Ectodermal cell (in vitro differentiated cells): ENCODE measurements at regions not wholly inside any gene's neighbourhood (a gene's known extent, or its start where the extent isn't known, plus 50 kb on each side); places are given as distances from the start of the nearest gene placed in this dataset.
"Not testable (repeated sequence)": the region's sequence is repeated elsewhere in the genome, so short reads cannot be mapped to it uniquely, and the experiment has no call there.

Source experiments
- H3K27ac ChIP-seq: 2 replicates; pipeline ENCODE4 v1.7.0; 2013; ENCODE audit warnings: mild to moderate bottlenecking, low read depth, low read length; ENCODE audit not compliant: insufficient read depth, poor library complexity, severe bottlenecking
- H3K27me3 ChIP-seq: 2 replicates; pipeline ENCODE4 v1.7.0; 2013; ENCODE audit warnings: mild to moderate bottlenecking, low read length; ENCODE audit not compliant: insufficient read depth, control insufficient read depth, poor library complexity, severe bottlenecking
- H3K36me3 ChIP-seq: one replicate; pipeline ENCODE4 v1.7.0; 2013; ENCODE audit warnings: low read length; ENCODE audit not compliant: control insufficient read depth, insufficient read depth
- H3K4me1 ChIP-seq: one replicate; pipeline ENCODE4 v1.7.0; 2013; ENCODE audit warnings: low read length; ENCODE audit not compliant: control insufficient read depth, insufficient read depth
- H3K4me3 ChIP-seq: 2 replicates; pipeline ENCODE4 v1.7.0; 2013; ENCODE audit warnings: low read depth, low read length, control low read depth; ENCODE audit not compliant: insufficient read depth
- H3K9me3 ChIP-seq: 2 replicates; pipeline ENCODE4 v1.7.0; 2013; ENCODE audit warnings: mild to moderate bottlenecking, low read length, moderate library complexity; ENCODE audit not compliant: control insufficient read depth
- WGBS, 2 experiments: methylation state at CpG; one replicate each; pipeline ENCODE4 v1.1.7; 2013; ENCODE audit warnings: missing lambda C conversion rate in 2 of 2; 5-methylcytosine and 5-hydroxymethylcytosine counted together

- whole genome bisulfite sequencing, 2 experiments, result 51 to 56% methylated on average over 3 of the region's 3 CpGs
- no peak overlapping the region for H3K4me3 ChIP-seq
- H3K27ac ChIP-seq, result no peak overlapping the region
- peaks cover 9% of the 10 kb centered on the region for H3K4me1 ChIP-seq
- no peaks in the 10 kb centered on the region for H3K9me3 ChIP-seq
- no peaks in the 10 kb centered on the region for H3K36me3 ChIP-seq
- no peaks in the 10 kb centered on the region for H3K27me3 ChIP-seq
Measured at GRCh38 chr6:144423167-144423566, 138.0 kb downstream of the UTRN start.

- H3K27ac ChIP-seq, result no peak overlapping the region
- peaks cover 4% of the 10 kb centered on the region for H3K36me3 ChIP-seq
- 100% methylated on average over 1 of the region's 1 CpG for WGBS, 2 experiments
- H3K27me3 ChIP-seq, result no peaks in the 10 kb centered on the region
- H3K4me1 ChIP-seq, result no peaks in the 10 kb centered on the region
- H3K4me3 ChIP-seq, result no peak overlapping the region
- H3K9me3 ChIP-seq, result no peaks in the 10 kb centered on the region
Measured at GRCh38 chr6:144429753-144430152, 144.6 kb downstream of the UTRN start.

GRCh38 chr6:144433446-144433845 is 148.3 kb downstream of the UTRN start:
- WGBS, 2 experiments, result 95 to 97% methylated on average over 23 to 24 of the region's 24 CpGs
- H3K27ac ChIP-seq, H3K4me3 ChIP-seq, H3K4me1 ChIP-seq, H3K9me3 ChIP-seq, H3K27me3 ChIP-seq: not testable (repeated sequence)
- H3K36me3 ChIP-seq, result peaks cover 18% of the 10 kb centered on the region

- H3K27me3 ChIP-seq, result no peaks in the 10 kb centered on the region
- 97% methylated on average over 6 of the region's 6 CpGs for WGBS, 2 experiments
- peaks cover 28% of the 10 kb centered on the region for H3K36me3 ChIP-seq
- H3K4me1 ChIP-seq, result no peaks in the 10 kb centered on the region
- H3K4me3 ChIP-seq, result no peak overlapping the region
- no peaks in the 10 kb centered on the region for H3K9me3 ChIP-seq
- no peak overlapping the region for H3K27ac ChIP-seq
Measured at GRCh38 chr6:144434308-144434990, 149.3 kb downstream of the UTRN start.

- Histone ChIP-seq H3K27ac (no peak overlapping the region), H3K4me1 (no peaks in the 10 kb centered on the region), H3K27me3 (no peaks in the 10 kb centered on the region), H3K9me3 (no peaks in the 10 kb centered on the region), H3K36me3 (peaks cover 40% of the 10 kb centered on the region), H3K4me3 (no peak overlapping the region)
- 93 to 95% methylated on average over 5 of the region's 5 CpGs for WGBS, 2 experiments
Measured at GRCh38 chr6:144435602-144436426, 150.7 kb downstream of the UTRN start.

- Histone ChIP-seq H3K4me1 (no peaks in the 10 kb centered on the region), H3K36me3 (peaks cover 51% of the 10 kb centered on the region), H3K27me3 (no peaks in the 10 kb centered on the region), H3K9me3 (no peaks in the 10 kb centered on the region), H3K27ac (no peak overlapping the region), H3K4me3 (no peak overlapping the region)
- 93 to 96% methylated on average over 4 of the region's 4 CpGs for WGBS, 2 experiments
Measured at GRCh38 chr6:144437105-144437504, 152.0 kb downstream of the UTRN start.

GRCh38 chr6:144438103-144438502 is 153.0 kb downstream of the UTRN start:
- Histone ChIP-seq H3K9me3 (no peaks in the 10 kb centered on the region), H3K27me3 (no peaks in the 10 kb centered on the region), H3K4me3 (no peak overlapping the region), H3K36me3 (peaks cover 51% of the 10 kb centered on the region), H3K27ac (no peak overlapping the region), H3K4me1 (no peaks in the 10 kb centered on the region)
- 94 to 97% methylated on average over 1 of the region's 1 CpG for WGBS, 2 experiments

GRCh38 chr6:144439016-144439415 is 153.9 kb downstream of the UTRN start:
- H3K4me3 ChIP-seq, result no peak overlapping the region
- H3K9me3 ChIP-seq, result no peaks in the 10 kb centered on the region
- H3K4me1 ChIP-seq, result no peaks in the 10 kb centered on the region
- no peaks in the 10 kb centered on the region for H3K27me3 ChIP-seq
- H3K27ac ChIP-seq, result no peak overlapping the region
- H3K36me3 ChIP-seq, result peaks cover 51% of the 10 kb centered on the region
- WGBS, 2 experiments, result 93 to 94% methylated on average over 4 of the region's 4 CpGs

- not testable (repeated sequence) for H3K4me3 ChIP-seq, H3K27ac ChIP-seq, H3K4me1 ChIP-seq, H3K27me3 ChIP-seq, H3K9me3 ChIP-seq
- WGBS, 2 experiments, result 95 to 96% methylated on average over 3 of the region's 3 CpGs
- H3K36me3 ChIP-seq, result peaks cover 51% of the 10 kb centered on the region
Measured at GRCh38 chr6:144441801-144442200, 156.7 kb downstream of the UTRN start.

GRCh38 chr6:144443157-144443556 is 158.0 kb downstream of the UTRN start:
- no peak overlapping the region for H3K4me3 ChIP-seq
- 93 to 95% methylated on average over 2 of the region's 2 CpGs for WGBS, 2 experiments
- H3K4me1 ChIP-seq, result no peaks in the 10 kb centered on the region
- H3K9me3 ChIP-seq, result no peaks in the 10 kb centered on the region
- no peaks in the 10 kb centered on the region for H3K27me3 ChIP-seq
- H3K36me3 ChIP-seq, result peaks cover 39% of the 10 kb centered on the region
- H3K27ac ChIP-seq, result no peak overlapping the region
